NCI-H748 (cell line): ENCODE measurements at regions not wholly inside any gene's neighbourhood (a gene's known extent, or its start where the extent isn't known, plus 50 kb on each side); places are given as distances from the start of the nearest gene placed in this dataset.

Source experiments
- DNase-seq: peaks from one replicate; lab custom pipeline; 2025; ENCODE audit not compliant: unreplicated experiment; lab: John Stamatoyannopoulos, UW

DNA sequence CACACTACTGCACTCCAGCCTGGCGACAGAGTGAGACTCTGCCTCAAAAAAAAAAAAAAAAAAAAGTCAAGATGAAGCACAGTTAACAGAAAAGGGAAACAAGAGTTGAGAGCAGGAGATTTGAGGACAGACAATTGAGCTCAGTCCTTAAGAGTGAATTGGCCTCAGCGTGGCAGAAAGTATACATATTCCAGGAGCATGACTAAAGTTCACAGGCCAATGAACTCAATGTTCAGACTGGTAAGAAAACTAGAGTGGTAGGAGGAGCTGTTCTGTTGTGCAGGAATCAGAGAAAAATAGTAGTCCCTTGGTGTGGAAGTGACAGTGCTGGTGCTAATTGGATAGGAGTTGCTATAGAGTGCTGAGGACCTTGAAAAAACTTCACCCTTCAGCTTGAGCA, 60.0 kb downstream of the NRN1 start:
- no peak for DNase-seq

DNA sequence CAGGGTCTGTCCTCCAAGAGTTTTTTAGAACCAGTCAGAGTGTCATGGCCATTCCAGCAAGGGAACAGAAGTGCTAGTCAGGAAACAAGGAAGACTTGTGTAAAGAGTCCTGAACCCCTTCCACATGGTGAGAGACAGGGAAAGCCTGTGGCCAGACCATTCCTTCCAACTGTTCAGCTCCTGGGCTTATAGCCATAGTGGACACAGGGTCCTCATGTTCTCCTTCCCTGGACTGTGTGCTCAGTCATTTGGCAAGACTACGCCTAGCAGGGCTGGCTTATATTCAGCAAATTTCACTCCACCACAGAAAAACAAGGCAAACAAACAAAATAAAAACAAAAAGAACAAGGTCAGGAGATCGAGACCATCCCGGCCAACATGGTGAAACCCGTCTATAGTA, 60.5 kb downstream of the NRN1 start:
- DNase-seq: no peak

GRCh38 chr6:5943591-5943990, 63.1 kb downstream of the NRN1 start:
- no peak for DNase-seq

GRCh38 chr6:5942591-5942990, 64.1 kb downstream of the NRN1 start:
- no peak for DNase-seq

GRCh38 chr6:5941188-5941587, 65.5 kb downstream of the NRN1 start:
- no peak for DNase-seq

GRCh38 chr6:5938934-5939333, 67.8 kb downstream of the NRN1 start:
- no peak for DNase-seq

- no peak for DNase-seq
These were observed 68.6 kb downstream of the NRN1 start for GRCh38 chr6:5937936-5938706.

DNA sequence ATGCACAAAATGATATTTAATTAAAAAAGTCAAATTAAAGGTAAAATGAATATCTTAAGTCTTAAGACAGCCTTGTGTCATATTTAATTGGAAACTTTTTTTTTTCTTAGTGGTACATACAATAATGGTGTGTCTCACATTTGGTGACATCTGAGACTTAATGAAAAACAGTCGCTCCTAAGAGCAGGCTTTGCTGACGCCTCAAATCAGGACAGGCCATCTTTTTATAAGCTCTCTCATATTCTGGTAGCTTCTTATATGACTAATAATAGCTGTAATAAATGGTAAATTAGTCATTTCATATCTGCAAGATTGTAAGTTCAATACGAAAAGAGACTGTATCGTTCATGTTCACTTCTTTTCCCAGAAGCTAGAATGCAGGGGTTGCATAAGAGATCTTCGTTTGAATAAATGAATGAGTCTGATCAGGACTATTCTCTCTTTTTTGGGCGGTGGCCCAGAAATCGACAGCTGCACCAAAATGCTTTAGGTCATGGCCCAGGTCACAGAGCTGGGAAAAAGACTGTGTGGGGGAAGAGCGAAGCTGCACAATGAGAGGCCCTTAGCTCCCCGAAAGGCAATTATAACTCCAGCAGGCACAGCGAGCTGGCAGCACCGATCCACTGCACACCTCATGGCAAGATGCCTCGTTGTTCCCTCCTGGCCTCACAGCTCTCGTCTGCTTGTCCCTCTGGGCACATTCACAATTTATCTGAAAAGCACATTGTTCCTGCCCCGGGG, 69.4 kb downstream of the NRN1 start:
- no peak for DNase-seq

GRCh38 chr6:5936631-5937030, 70.1 kb downstream of the NRN1 start:
- no peak for DNase-seq

GRCh38 chr6:5936140-5936539, 70.6 kb downstream of the NRN1 start:
- DNase-seq: no peak

GRCh38 chr6:5930968-5931367, 75.8 kb downstream of the NRN1 start:
- no peak for DNase-seq

DNA sequence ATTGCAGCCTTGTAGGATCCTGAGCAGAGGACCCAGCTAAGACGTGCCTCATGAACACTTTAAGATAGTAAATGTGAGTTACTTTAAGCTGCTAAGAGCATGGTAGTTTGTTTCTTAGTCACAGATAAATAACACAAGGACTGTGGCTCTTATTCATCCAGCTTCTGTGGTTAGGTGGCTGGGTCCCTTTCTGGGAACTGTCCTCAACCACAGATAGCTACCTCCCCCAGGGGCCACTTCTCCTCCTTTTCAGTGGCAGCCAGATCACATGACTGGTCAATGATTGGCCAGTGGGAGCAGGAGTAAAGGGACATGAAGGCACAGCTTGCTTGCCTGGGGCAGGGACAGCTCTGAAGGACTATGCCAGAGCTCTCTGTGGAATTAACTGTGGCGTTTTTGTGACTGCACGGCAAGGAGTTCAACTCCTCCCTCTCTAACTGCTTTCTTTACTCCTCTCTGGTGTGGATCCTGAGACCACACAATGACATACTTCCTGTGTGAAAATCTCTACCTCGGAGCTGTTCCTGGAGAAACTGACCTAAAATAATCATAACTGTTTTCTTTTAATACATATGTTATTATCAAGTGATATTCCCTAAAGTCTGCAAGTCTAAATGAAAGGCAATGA, 76.5 kb downstream of the NRN1 start:
- no peak for DNase-seq

DNA sequence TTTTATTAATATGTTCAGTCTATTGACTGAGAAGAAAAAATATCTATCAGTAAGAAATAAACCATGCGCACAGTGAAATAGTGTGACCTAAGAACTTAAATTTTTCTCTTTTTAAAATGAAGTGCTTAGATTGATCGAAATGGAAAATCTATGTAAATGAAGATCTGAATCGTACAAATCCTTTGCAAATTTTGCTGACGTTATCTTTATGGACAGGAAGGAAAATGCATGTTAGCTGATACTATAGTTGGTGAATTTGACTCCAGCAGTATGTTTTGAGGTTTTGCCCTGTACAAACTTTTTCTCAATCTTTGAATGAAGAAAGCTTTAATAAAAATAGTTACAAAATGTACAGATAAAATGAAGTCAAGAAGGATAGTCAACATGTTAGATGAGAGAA, 82.9 kb downstream of the NRN1 start:
- DNase-seq: no peak

- DNase-seq: no peak
These were observed 84.5 kb downstream of the NRN1 start for GRCh38 chr6:5922230-5922629.

GRCh38 chr6:5909721-5910120, 97.0 kb downstream of the NRN1 start:
- DNase-seq: no peak

- DNase-seq: no peak
These were observed 99.9 kb downstream of the NRN1 start for GRCh38 chr6:5906842-5907241.

GRCh38 chr6:5906340-5906670, 100.4 kb downstream of the NRN1 start:
- DNase-seq: no peak

DNA sequence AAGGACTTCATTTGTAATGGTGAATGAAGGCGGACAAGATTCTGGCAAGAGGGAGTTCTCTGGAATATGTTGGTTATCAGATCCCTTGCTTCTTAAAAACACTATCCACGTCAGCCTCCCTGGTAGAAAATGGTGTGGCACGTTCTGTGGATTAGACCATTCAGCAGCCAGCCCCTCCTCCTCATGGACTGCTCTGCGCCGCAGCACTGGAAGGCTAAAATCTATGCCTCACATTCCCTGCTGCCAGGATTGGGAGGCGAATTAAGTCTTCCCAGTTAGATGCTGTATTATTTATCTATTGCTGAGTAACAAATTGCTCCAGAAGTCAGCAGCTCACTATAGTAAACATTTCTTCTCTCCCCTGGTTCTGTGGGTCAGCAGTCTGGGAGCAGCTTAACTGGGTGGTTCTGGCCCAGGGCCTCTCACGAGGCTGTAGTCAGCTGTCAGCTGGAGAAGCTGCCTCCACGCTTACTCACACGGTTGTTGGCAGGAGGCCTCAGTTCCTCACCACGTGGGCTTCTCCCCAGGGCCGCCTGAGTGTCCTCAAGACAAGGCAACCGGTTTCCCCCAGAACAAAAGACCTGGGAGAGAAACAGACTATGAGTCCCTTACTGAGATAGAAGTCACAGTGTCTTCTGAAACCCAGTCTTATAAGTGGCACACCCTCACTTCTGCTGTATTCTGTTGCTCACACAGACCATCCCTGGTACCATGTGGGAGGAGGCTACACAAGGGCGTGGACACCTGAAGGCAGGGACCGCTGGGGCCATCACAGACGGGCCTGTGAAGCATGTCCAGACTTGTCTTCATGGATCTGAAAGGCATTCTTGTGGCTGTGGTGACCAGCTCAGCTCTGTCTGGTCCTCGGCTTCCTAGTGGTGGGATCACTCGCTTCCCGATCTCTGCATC, 101.0 kb downstream of the NRN1 start:
- DNase-seq: peak; percentile 17

DNA sequence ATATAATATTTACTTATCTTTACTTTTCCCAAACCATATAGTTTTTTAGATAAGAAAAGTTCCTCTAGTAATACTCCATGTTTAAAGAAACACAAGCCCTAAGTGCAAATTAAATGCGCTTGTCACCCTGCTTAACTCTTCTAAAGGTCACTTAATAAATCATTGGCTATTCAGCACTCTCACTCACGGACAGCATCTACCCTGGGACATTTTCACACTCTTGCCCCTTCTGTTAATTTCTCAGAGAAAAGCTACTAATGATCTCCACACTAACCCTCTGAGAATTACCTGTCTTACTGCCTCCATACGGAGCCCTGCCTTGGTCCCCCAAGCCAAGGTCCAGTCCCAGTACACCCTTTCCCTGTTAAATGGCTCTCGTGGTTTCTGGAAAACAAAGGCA, 102.2 kb downstream of the NRN1 start:
- DNase-seq: no peak

DNA sequence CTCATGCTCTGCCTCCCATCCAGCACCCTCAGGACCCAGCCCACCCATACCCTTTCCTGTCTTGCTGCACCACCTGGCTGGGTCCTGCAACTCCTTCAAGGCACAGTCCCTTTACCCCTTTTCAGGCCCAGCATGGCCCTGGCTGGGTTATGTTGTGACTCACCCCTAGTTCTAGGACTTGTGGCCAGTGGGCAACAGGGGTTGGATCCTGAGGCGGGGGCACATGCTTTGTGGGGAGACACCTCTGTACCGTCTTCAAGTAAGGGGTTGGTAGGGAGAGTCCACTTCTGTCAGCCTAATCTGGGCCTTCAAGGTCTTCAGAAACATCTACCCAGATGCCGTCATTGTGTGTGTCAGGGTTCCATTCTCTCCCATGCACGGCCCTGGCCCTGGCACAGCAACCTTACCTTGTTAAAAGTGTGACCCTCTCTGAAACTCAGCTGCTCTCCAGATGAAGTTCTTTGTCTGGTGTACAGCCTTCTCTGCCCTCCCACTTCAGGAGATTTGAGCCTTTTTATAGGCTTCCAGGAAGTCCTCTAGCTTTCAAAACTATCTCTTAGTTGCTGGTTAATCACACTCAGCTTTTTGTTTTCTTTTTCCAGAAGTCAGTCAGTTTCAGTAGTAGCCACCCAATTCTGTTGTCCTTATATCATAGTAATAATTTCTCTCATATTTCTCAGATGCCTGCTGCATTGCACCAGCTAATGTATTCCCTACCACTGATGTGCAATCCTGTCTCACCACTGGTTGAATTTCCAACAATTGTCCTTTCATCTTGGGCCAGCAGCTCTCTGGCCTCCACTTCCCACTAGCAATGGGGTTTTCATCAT, 107.3 kb downstream of the NRN1 start:
- DNase-seq: no peak
